IgD-negative memory B cell (primary cell): ENCODE measurements at regions not wholly inside any gene's neighbourhood (a gene's known extent, or its start where the extent isn't known, plus 50 kb on each side); places are given as distances from the start of the nearest gene placed in this dataset.
A peak's percentile ranks its signal among the peaks of the same experiment; 100 is the strongest.

Source experiments
- H3K27ac Mint-ChIP-seq, 3 donors: one replicate each; pipeline ENCODE4 v1.8.0; 2020 to 2022; ENCODE audit warnings: mild to moderate bottlenecking in 3 of 3, mixed read lengths in 3 of 3, moderate library complexity in 1 of 3
- H3K27me3 Mint-ChIP-seq: one replicate; pipeline ENCODE4 v1.8.0; 2021; ENCODE audit warnings: mixed read lengths
- H3K36me3 Mint-ChIP-seq: one replicate; pipeline ENCODE4 v1.8.0; 2020; ENCODE audit warnings: mild to moderate bottlenecking, mixed read lengths
- H3K4me1 Mint-ChIP-seq, 3 donors: one replicate each; pipeline ENCODE4 v1.8.0; 2020 to 2022; ENCODE audit warnings: mixed read lengths in 3 of 3, mild to moderate bottlenecking in 1 of 3
- H3K4me3 Mint-ChIP-seq, 4 donors: one replicate each; pipeline ENCODE4 v1.8.0; 2020 to 2022; ENCODE audit warnings: mild to moderate bottlenecking in 4 of 4, mixed read lengths in 4 of 4, moderate library complexity in 3 of 4
- H3K9me3 Mint-ChIP-seq, 3 donors: one replicate each; pipeline ENCODE4 v1.8.0; 2020 to 2021; ENCODE audit warnings: mixed read lengths in 3 of 3, mild to moderate bottlenecking in 1 of 3

GRCh38 chr2:18105929-18106328 lies 227.5 kb downstream of the KCNS3 start:
- H3K4me1 Mint-ChIP-seq = peaks cover 0 to 2% (median 0%) of the 10 kb centered on the region in 3 donors
- peaks cover 3% of the 10 kb centered on the region for H3K27me3 Mint-ChIP-seq
- H3K27ac Mint-ChIP-seq = no peak overlapping the region
- no peaks in the 10 kb centered on the region for H3K36me3 Mint-ChIP-seq
- H3K9me3 Mint-ChIP-seq = no peaks in the 10 kb centered on the region
- no peak overlapping the region for H3K4me3 Mint-ChIP-seq

DNA sequence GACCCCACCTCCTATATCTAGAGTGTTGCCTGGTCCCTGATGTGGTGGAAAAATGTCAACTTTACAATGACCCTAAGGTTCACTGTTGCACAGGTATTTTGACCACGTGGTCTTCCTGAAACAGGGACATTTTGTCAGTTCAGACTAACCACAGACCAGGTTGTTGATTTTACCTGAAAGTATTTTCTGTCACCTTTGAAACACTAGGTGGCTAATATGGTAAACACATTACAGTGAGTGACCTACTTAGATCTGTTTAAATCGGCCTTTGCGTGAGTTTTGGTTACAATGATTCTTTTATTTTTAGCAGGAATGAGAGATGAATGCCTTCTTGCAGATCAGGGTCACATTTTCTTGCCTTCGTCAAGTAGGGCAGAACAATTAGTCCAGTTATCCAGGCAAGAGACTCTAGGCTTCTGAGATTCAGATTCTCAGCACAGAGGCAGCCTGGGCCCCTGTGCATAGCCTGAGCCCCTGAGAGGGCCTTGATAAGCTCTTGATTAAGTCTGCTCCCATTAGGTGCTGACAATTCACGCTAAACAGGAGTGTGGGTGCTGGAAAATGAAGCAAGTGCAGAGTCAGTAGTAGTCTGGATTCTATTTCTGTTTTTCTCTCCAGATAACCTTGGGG lies 226.2 kb downstream of the KCNS3 start:
- Mint-ChIP-seq H3K4me1 (no peaks in the 10 kb centered on the region), H3K36me3 (no peaks in the 10 kb centered on the region)

DNA sequence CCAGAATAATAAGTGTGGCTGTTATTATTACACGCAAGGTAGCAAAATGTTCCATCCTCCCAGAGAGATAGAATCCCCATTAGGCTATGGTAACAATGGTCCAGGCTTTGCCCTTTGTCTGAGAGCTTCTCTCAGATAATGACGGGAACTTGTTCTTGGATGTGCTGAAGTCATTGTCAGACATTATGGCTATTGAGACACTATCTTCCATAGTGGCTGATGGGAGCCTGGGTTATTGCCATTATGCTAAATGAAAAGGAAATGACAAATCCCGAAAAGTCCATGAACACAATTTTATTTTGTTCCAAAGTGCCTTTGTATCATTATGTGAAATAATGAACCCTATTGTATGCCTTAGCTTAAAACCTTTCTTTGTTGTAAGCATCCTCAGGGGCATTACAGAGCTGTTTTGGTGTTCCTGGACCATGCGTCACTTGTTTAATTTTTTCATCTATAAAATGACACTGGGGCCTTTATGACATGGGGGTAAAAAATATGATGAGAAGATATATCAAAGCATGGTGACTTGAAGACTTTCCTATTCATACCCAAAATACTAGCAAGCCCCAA lies 218.5 kb downstream of the KCNS3 start:
- H3K27me3 Mint-ChIP-seq = peaks cover 7% of the 10 kb centered on the region
- H3K27ac Mint-ChIP-seq = no peak overlapping the region
- H3K36me3 Mint-ChIP-seq = no peaks in the 10 kb centered on the region
- H3K9me3 Mint-ChIP-seq = peaks cover 0 to 2% (median 0%) of the 10 kb centered on the region in 3 donors
- no peak overlapping the region for H3K4me3 Mint-ChIP-seq
- H3K4me1 Mint-ChIP-seq = no peaks in the 10 kb centered on the region

More for the DNA sequence above, 226.2 kb downstream of the KCNS3 start:
- Mint-ChIP-seq H3K27ac (no peak overlapping the region), H3K9me3 (no peaks in the 10 kb centered on the region), H3K27me3 (peaks cover 3% of the 10 kb centered on the region), H3K4me3 (no peak overlapping the region)

DNA sequence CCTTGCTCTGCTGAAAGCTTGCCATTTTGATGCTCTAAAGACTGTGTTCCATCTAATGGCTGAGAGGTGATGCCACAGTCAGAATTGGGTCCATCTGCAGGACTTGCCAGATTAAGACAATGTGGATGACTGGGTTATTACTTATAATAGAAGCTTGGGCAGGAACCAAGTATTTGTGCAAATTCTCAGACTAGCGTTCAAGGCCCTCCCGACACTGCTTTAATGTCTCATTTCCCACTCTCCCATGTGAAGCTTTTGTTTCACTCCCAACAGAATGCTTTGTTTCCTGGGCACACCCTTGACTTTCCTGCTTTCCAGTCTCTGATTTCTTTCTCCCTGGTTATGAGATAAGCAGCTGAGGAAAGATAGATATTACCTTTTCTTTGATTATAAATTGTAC lies 215.8 kb downstream of the KCNS3 start:
- H3K4me1 Mint-ChIP-seq = no peaks in the 10 kb centered on the region
- H3K27me3 Mint-ChIP-seq = peaks cover 7% of the 10 kb centered on the region
- H3K27ac Mint-ChIP-seq = no peak overlapping the region
- peaks cover 0 to 2% (median 0%) of the 10 kb centered on the region in 3 donors for H3K9me3 Mint-ChIP-seq
- no peaks in the 10 kb centered on the region for H3K36me3 Mint-ChIP-seq
- H3K4me3 Mint-ChIP-seq = no peak overlapping the region

GRCh38 chr2:18093196-18093595 lies 214.7 kb downstream of the KCNS3 start:
- H3K4me3 Mint-ChIP-seq = no peak overlapping the region
- H3K27ac Mint-ChIP-seq = no peak overlapping the region
- H3K9me3 Mint-ChIP-seq = peaks cover 0 to 2% (median 0%) of the 10 kb centered on the region in 3 donors
- H3K4me1 Mint-ChIP-seq = no peaks in the 10 kb centered on the region
- no peaks in the 10 kb centered on the region for H3K36me3 Mint-ChIP-seq
- H3K27me3 Mint-ChIP-seq = peaks cover 7% of the 10 kb centered on the region

- no peak overlapping the region for H3K4me3 Mint-ChIP-seq
- H3K27ac Mint-ChIP-seq = peak overlapping the region in 1 of 3 donors; percentile 41
- H3K36me3 Mint-ChIP-seq = no peaks in the 10 kb centered on the region
- H3K9me3 Mint-ChIP-seq = peaks cover 0 to 2% (median 0%) of the 10 kb centered on the region in 3 donors
- H3K4me1 Mint-ChIP-seq = no peaks in the 10 kb centered on the region
- peaks cover 7% of the 10 kb centered on the region for H3K27me3 Mint-ChIP-seq
Measured at GRCh38 chr2:18092760-18093159, 214.3 kb downstream of the KCNS3 start.

DNA sequence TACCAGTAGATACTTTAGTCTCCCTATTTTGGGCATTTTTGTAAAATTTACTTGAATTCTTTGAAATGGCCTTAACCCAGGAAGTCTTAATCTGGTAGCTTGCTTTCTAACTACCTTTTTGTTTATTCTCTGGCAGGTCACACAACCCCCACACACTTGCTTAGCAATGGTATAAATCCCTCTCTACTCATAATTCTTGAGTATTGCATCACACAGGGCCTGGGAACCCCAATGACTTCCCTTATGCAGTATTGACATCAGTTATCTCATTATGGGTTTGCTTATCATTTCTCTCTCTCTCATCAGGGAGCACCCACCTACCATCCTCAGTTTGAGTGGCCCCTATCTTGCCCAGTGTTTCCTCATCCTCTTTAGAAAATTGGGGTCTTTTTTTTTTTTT lies 207.1 kb downstream of the KCNS3 start:
- H3K27ac Mint-ChIP-seq = no peak overlapping the region
- H3K4me1 Mint-ChIP-seq = no peaks in the 10 kb centered on the region
- H3K36me3 Mint-ChIP-seq = no peaks in the 10 kb centered on the region
- peaks cover 0 to 6% (median 0%) of the 10 kb centered on the region in 3 donors for H3K9me3 Mint-ChIP-seq
- no peak overlapping the region for H3K4me3 Mint-ChIP-seq
- H3K27me3 Mint-ChIP-seq = peaks cover 2% of the 10 kb centered on the region

DNA sequence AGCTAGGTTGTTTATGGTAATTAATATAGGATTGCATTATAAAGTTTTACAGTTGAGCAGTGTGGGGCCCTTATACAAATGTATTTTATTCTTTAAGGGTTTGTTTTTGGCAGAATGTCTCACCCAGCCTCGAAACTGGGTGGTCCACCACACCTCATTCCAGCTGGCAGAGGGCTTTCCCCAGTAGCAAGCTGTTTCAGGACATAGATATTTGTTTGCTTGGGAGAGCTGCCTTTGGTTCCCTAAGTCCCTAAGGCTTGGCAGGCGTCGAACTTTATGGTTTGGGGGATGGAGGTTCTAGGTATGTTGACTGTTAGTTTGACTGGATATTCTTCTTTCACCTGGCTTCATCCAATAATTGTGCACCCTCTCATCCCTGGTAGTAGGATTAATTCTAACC lies 205.9 kb downstream of the KCNS3 start:
- no peak overlapping the region for H3K4me3 Mint-ChIP-seq
- H3K36me3 Mint-ChIP-seq = no peaks in the 10 kb centered on the region
- no peak overlapping the region for H3K27ac Mint-ChIP-seq
- H3K27me3 Mint-ChIP-seq = peaks cover 2% of the 10 kb centered on the region
- no peaks in the 10 kb centered on the region for H3K4me1 Mint-ChIP-seq
- peaks cover 0 to 6% (median 0%) of the 10 kb centered on the region in 3 donors for H3K9me3 Mint-ChIP-seq

DNA sequence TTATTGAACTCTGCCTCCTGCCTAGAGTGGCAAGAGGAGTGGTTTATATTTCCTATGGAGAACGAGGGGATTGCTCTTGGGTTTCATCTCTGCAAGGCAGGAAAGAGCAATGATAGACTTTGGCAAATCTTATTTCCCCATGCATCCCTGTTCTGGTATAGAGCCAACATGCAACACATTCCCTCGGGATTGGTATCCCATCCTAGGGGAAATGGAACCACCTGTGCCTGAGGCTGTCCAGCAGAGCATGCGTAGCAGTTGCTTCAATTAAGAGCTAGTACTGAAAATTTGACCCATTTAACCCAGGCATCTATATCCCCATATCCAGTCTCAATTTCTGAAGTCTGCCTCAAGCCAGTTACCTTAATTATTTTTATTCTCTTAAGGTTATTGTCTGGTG lies 205.3 kb downstream of the KCNS3 start:
- Mint-ChIP-seq H3K4me3 (no peak overlapping the region), H3K27me3 (peaks cover 2% of the 10 kb centered on the region), H3K27ac (no peak overlapping the region), H3K9me3 (peaks cover 0 to 6% (median 0%) of the 10 kb centered on the region in 3 donors), H3K36me3 (no peaks in the 10 kb centered on the region), H3K4me1 (no peaks in the 10 kb centered on the region)

DNA sequence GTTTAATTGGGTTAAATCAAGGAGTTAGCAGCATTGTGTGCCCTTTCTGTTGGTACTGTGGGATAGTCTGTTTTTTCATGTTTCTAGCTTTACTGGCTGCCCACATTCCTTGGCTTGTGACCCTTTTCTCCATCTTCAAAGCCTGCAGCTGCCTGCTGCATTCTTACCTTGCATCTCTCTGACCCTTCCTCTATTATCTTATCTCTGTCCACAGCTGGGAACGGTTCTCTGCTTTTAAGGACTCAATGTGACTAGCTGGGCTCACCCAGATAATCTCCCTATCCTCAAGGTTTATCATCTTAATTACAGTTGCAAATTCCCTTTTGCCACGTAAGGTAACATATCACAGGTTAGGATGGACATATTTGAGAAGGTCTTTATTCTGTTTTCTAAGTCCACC lies 199.7 kb downstream of the KCNS3 start:
- H3K36me3 Mint-ChIP-seq = no peaks in the 10 kb centered on the region
- H3K27me3 Mint-ChIP-seq = peaks cover 3% of the 10 kb centered on the region
- H3K9me3 Mint-ChIP-seq = no peaks in the 10 kb centered on the region
- no peaks in the 10 kb centered on the region for H3K4me1 Mint-ChIP-seq
- no peak overlapping the region for H3K27ac Mint-ChIP-seq
- no peak overlapping the region for H3K4me3 Mint-ChIP-seq

DNA sequence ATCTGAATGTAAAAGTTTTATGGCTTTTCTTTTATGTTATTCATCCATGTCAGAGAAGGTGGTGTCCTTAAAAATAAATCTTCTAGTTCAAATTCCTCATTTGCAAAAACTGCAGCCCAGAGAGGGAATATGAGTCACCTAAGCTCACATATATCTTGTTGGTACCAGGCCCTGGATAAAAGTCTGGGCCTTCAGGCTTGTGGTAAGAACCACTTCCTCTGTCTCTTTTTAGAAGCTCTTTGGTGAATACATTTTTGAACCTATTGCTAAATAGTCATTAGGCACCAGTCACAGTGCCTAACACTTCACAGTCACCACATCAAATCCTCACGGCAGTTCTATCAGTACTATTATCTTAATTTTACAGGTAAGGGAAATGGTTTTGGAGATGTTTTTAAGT lies 199.2 kb downstream of the KCNS3 start:
- no peaks in the 10 kb centered on the region for H3K9me3 Mint-ChIP-seq
- peaks cover 3% of the 10 kb centered on the region for H3K27me3 Mint-ChIP-seq
- H3K4me3 Mint-ChIP-seq = no peak overlapping the region
- H3K4me1 Mint-ChIP-seq = no peaks in the 10 kb centered on the region
- H3K36me3 Mint-ChIP-seq = no peaks in the 10 kb centered on the region
- H3K27ac Mint-ChIP-seq = no peak overlapping the region

DNA sequence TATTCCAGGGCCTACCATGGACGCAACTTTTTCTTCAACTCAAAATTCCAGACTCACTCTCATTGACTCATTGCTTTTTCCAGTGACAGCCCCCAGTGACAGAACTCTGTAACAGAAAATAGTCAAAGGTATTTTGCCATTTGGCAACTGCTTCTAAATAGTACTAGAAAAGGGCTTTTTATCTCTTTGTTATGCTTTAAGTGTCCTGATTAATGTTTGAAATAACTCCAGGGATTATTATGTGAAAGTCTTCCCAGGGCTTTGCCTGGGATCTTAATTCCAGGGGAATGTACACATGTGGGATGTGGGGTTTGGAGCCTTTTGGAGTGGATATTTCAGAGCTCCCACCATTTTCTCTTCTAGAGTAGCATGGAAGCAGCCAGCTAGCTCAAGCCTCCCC lies 198.8 kb downstream of the KCNS3 start:
- no peaks in the 10 kb centered on the region for H3K4me1 Mint-ChIP-seq
- no peaks in the 10 kb centered on the region for H3K36me3 Mint-ChIP-seq

DNA sequence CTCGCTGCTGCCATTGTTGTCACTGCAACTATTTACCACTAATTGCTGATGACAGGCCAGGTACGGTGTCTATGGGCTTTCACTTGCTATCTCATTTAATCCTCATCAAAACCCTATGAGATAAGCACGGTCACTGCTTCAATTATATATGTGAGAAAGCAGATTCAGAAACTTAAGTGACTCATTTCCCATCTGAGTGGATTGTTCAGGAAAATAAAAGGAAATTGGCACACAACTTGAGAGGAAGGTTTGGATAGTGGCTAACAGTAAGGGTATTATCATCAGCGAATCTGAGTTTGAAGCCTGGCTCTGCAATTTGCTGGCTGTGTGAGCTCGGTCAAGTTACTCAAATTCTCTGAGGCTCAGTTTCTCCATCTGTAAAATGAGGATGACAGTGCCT lies 196.0 kb downstream of the KCNS3 start:
- H3K4me1 Mint-ChIP-seq = no peaks in the 10 kb centered on the region
- no peak overlapping the region for H3K4me3 Mint-ChIP-seq
- H3K27ac Mint-ChIP-seq = no peak overlapping the region
- H3K36me3 Mint-ChIP-seq = no peaks in the 10 kb centered on the region
- peaks cover 7% of the 10 kb centered on the region for H3K27me3 Mint-ChIP-seq
- no peaks in the 10 kb centered on the region for H3K9me3 Mint-ChIP-seq

More for the DNA sequence above, 198.8 kb downstream of the KCNS3 start:
- Mint-ChIP-seq H3K9me3 (no peaks in the 10 kb centered on the region), H3K27ac (no peak overlapping the region), H3K4me3 (no peak overlapping the region), H3K27me3 (peaks cover 6% of the 10 kb centered on the region)

- H3K27me3 Mint-ChIP-seq = peaks cover 7% of the 10 kb centered on the region
- no peak overlapping the region for H3K4me3 Mint-ChIP-seq
- H3K4me1 Mint-ChIP-seq = no peaks in the 10 kb centered on the region
- H3K9me3 Mint-ChIP-seq = no peaks in the 10 kb centered on the region
- H3K27ac Mint-ChIP-seq = no peak overlapping the region
- H3K36me3 Mint-ChIP-seq = no peaks in the 10 kb centered on the region
Measured at GRCh38 chr2:18073601-18074000, 195.1 kb downstream of the KCNS3 start.

- H3K4me1 Mint-ChIP-seq = no peaks in the 10 kb centered on the region
- H3K27me3 Mint-ChIP-seq = peaks cover 16% of the 10 kb centered on the region
- H3K36me3 Mint-ChIP-seq = no peaks in the 10 kb centered on the region
- H3K27ac Mint-ChIP-seq = no peak overlapping the region
- peaks cover 0 to 3% (median 0%) of the 10 kb centered on the region in 3 donors for H3K9me3 Mint-ChIP-seq
- no peak overlapping the region for H3K4me3 Mint-ChIP-seq
Measured at GRCh38 chr2:18067588-18068384, 189.3 kb downstream of the KCNS3 start.
